Endothelial cell of umbilical vein (primary cell): ENCODE measurements at regions not wholly inside any gene's neighbourhood (a gene's known extent, or its start where the extent isn't known, plus 50 kb on each side); places are given as distances from the start of the nearest gene placed in this dataset.

Experiments used
- BruUV-seq: library from RNA; stranded (reverse); fragments of 400-500 nt; replicated peaks from 2 replicates; lab custom pipeline; 2021; lab: Mats Ljungman, UMichigan
- CTCF ChIA-PET: fragments of 300-600, 350-600 bp; sonication (Branson Sonifier 250); formaldehyde crosslinking; loops from one replicate; lab custom pipeline; 2021; ENCODE audit warnings: antibody characterized with exemption, inconsistent platforms; lab: Charles Lee
- POLR2A ChIA-PET: fragments of 300-600, 350-600 bp; sonication (Branson Sonifier 250); formaldehyde crosslinking; loops from one replicate; lab custom pipeline; 2021; ENCODE audit warnings: antibody characterized with exemption, inconsistent platforms; lab: Charles Lee
- DNase-seq: peaks from one replicate; pipeline ENCODE4 v3.0.0-alpha.2; 2011; ENCODE audit warnings: low read depth, low spot score
- FAIRE-seq: peaks from 2 replicates; lab custom pipeline; 2011; peaks lifted over from hg19 to GRCh38; lab: Jason Lieb, UNC
- H2AFZ ChIP-seq: 2 replicates; pipeline ENCODE4 v1.6.0; 2012; ENCODE audit warnings: low read depth, low read length, control low read depth, inconsistent platforms
- H3K27ac ChIP-seq: 2 replicates; pipeline ENCODE4 v1.5.1; 2011; ENCODE audit warnings: low read depth, mild to moderate bottlenecking, control low read depth, low read length, moderate library complexity; ENCODE audit not compliant: insufficient read depth
- H3K27me3 ChIP-seq, 2 experiments: 2 replicates each; pipeline versions ENCODE4 v1.6.0 to v1.6.1; 2011; ENCODE audit warnings: low read length in 2 of 2, mixed read lengths in 1 of 2; ENCODE audit not compliant: control insufficient read depth in 2 of 2, insufficient read depth in 2 of 2
- H3K36me3 ChIP-seq, 2 experiments: 2 replicates in 1 of 2; 3 replicates in 1 of 2; pipeline ENCODE4 v1.5.1; 2011; ENCODE audit warnings: low read length in 2 of 2, mild to moderate bottlenecking in 1 of 2, moderate library complexity in 1 of 2; ENCODE audit not compliant: control insufficient read depth in 2 of 2, insufficient read depth in 2 of 2; ENCODE audit errors: extremely low read depth in 1 of 2
- H3K4me1 ChIP-seq: 3 replicates; pipeline ENCODE4 v1.5.1; 2011; ENCODE audit warnings: mild to moderate bottlenecking, low read length; ENCODE audit not compliant: control insufficient read depth, insufficient read depth; ENCODE audit errors: extremely low read depth
- H3K4me2 ChIP-seq: 2 replicates; pipeline ENCODE4 v1.6.1; 2011; ENCODE audit warnings: low read length, control low read depth, mixed read lengths; ENCODE audit not compliant: insufficient read depth
- H3K4me3 ChIP-seq, 3 experiments: fragments of 200-600 bp in 1 of 3; sonication (generic), shearing (Covaris generic) in 1 of 3; replicated peaks in 1 of 3; 2 replicates each; pipeline ENCODE4 v1.5.1; 2011 to 2016; ENCODE audit warnings: control low read depth in 3 of 3, low read length in 3 of 3, mild to moderate bottlenecking in 2 of 3, inconsistent platforms in 1 of 3, low read depth in 1 of 3, moderate library complexity in 1 of 3; ENCODE audit not compliant: insufficient read depth in 1 of 3
- H3K79me2 ChIP-seq: 2 replicates; pipeline ENCODE4 v1.6.0; 2012; ENCODE audit warnings: low read length, inconsistent platforms; ENCODE audit not compliant: control insufficient read depth, insufficient read depth
- H3K9ac ChIP-seq: replicated peaks from 2 replicates; pipeline ENCODE3; 2011; ENCODE audit warnings: low read length, control low read depth; ENCODE audit not compliant: insufficient read depth; ENCODE audit errors: extremely low read depth
- H3K9me1 ChIP-seq: replicated peaks from 3 replicates; pipeline ENCODE4 v1.6.0; 2011; ENCODE audit warnings: mild to moderate bottlenecking, low read length; ENCODE audit not compliant: control insufficient read depth, insufficient read depth; ENCODE audit errors: extremely low read depth
- H3K9me3 ChIP-seq: replicated peaks from 2 replicates; pipeline ENCODE4 v1.5.1; 2012; ENCODE audit warnings: low read length, inconsistent platforms; ENCODE audit not compliant: control insufficient read depth, insufficient read depth
- H4K20me1 ChIP-seq: replicated peaks from 2 replicates; pipeline ENCODE3; 2011; ENCODE audit warnings: mild to moderate bottlenecking, low read length; ENCODE audit not compliant: control insufficient read depth, insufficient read depth; ENCODE audit errors: extremely low read depth
- EZH2 ChIP-seq: IDR thresholded peaks from 2 replicates; pipeline ENCODE4 v1.6.1; 2012; ENCODE audit warnings: borderline replicate concordance, low read depth, mild to moderate bottlenecking, moderate library complexity, low read length, inconsistent platforms; ENCODE audit not compliant: severe bottlenecking
- FOS ChIP-seq: IDR thresholded peaks from 2 replicates; pipeline ENCODE4 v1.6.1; 2011; ENCODE audit warnings: mild to moderate bottlenecking, low read length, moderate library complexity, borderline replicate concordance; ENCODE audit not compliant: insufficient read depth
- GATA2 ChIP-seq: IDR thresholded peaks from 2 replicates; pipeline ENCODE4 v1.7.0; 2011; ENCODE audit warnings: low read depth, mild to moderate bottlenecking, moderate library complexity, mixed read lengths, low read length; ENCODE audit not compliant: insufficient read length, insufficient read depth
- JUN ChIP-seq: IDR thresholded peaks from 2 replicates; pipeline ENCODE4 v1.6.1; 2011; ENCODE audit warnings: borderline replicate concordance, low read depth; ENCODE audit not compliant: insufficient read length, insufficient read depth
- MYC ChIP-seq: IDR thresholded peaks from one replicate; pipeline ENCODE4 v1.6.1; 2011; ENCODE audit warnings: mild to moderate bottlenecking, low read depth, low read length
- POLR2A ChIP-seq: IDR thresholded peaks from 2 replicates; pipeline ENCODE4 v1.6.1; 2012; ENCODE audit warnings: low read depth, mild to moderate bottlenecking, control low read depth, low read length
- POLR2AphosphoS5 ChIP-seq: IDR thresholded peaks from 2 replicates; pipeline ENCODE4 v1.6.1; 2012; ENCODE audit warnings: low read depth, mild to moderate bottlenecking, control low read depth, low read length, moderate library complexity; ENCODE audit not compliant: insufficient read depth
- dilution Hi-C: fragments of 300-500 bp; cut with MboI; formaldehyde crosslinking; loops from one replicate; pipeline ENCODE4 v1.15.0; 2019; ENCODE audit warnings: low sequenced_read_pairs; ENCODE audit not compliant: extremely low pct_ligation_motif_present
- intact Hi-C: fragments of 100-400 bp; cut with micrococcal nuclease; formaldehyde crosslinking; loops from one replicate; pipeline ENCODE4 v1.10.0; 2022
- TF ChIP-seq, protein P1 (sequence below), 2 donors: IDR thresholded peaks; 1 replicate in 1 of 2; 2 replicates in 1 of 2; pipeline ENCODE4 v1.5.1; 2011; ENCODE audit warnings: low read length in 2 of 2, mild to moderate bottlenecking in 2 of 2, moderate library complexity in 2 of 2, control low read depth in 1 of 2, inconsistent platforms in 1 of 2, low read depth in 1 of 2; ENCODE audit not compliant: insufficient read depth in 1 of 2; ENCODE audit errors: extremely low read depth in 1 of 2
- TF ChIP-seq, protein P2 (sequence below): IDR thresholded peaks from 2 replicates; pipeline ENCODE4 v1.6.1; 2011; ENCODE audit not compliant: insufficient read depth, insufficient read length

DNA sequence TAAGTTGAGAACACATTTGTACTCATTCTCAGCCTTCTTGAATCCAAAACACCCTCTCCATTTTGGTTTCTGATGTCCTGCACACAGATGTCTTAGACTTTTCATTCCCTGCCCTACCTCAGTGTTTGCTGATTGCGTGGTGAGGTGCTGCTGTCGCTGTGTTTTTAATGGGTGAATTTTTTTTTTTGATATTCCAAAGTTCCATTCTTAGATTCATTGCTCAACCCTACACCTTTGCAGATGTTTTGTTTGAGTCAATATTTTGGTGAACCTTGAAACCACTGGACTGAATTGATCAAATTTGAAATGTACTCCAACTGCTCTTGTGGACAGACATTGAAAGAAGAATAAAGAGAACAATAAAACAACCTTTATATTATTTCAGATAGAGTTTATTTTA is 130.4 kb upstream of the DSEL start:
- no peaks in the 10 kb centered on the region for H4K20me1 ChIP-seq
- H3K79me2 ChIP-seq = no peaks in the 10 kb centered on the region
- H3K27ac ChIP-seq = no peak overlapping the region
- TF ChIP-seq EZH2 (no peak), GATA2 (no peak), MYC (no peak), POLR2A (no peak), JUN (no peak), POLR2AphosphoS5 (no peak), FOS (no peak)
- TF ChIP-seq, protein P1, sequence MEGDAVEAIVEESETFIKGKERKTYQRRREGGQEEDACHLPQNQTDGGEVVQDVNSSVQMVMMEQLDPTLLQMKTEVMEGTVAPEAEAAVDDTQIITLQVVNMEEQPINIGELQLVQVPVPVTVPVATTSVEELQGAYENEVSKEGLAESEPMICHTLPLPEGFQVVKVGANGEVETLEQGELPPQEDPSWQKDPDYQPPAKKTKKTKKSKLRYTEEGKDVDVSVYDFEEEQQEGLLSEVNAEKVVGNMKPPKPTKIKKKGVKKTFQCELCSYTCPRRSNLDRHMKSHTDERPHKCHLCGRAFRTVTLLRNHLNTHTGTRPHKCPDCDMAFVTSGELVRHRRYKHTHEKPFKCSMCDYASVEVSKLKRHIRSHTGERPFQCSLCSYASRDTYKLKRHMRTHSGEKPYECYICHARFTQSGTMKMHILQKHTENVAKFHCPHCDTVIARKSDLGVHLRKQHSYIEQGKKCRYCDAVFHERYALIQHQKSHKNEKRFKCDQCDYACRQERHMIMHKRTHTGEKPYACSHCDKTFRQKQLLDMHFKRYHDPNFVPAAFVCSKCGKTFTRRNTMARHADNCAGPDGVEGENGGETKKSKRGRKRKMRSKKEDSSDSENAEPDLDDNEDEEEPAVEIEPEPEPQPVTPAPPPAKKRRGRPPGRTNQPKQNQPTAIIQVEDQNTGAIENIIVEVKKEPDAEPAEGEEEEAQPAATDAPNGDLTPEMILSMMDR (IDR thresholded peaks at IDR 0.05; ENCODE audit: extremely low read depth in 1 of 2, insufficient read depth in 1 of 2, low read depth in 1 of 2, low read length in 2 of 2) = no peak
- TF ChIP-seq, protein P2, sequence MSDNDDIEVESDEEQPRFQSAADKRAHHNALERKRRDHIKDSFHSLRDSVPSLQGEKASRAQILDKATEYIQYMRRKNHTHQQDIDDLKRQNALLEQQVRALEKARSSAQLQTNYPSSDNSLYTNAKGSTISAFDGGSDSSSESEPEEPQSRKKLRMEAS = no peak
- no peak overlapping the region for H3K4me3 ChIP-seq
- intact Hi-C loops (no loop called here), dilution Hi-C loops (no loop called here)
- DNase-seq (no peak), FAIRE-seq (no peak)
- BruUV-seq = no TSS peak
- H3K4me2 ChIP-seq = no peak overlapping the region
- no peaks in the 10 kb centered on the region for H3K36me3 ChIP-seq
- H3K9me1 ChIP-seq = no peaks in the 10 kb centered on the region
- no peaks in the 10 kb centered on the region for H3K4me1 ChIP-seq
- H3K9ac ChIP-seq = no peak overlapping the region
- H3K27me3 ChIP-seq = no peaks in the 10 kb centered on the region
- ChIA-PET CTCF (no interaction called here), POLR2A (no interaction called here)
- no peaks in the 10 kb centered on the region for H3K9me3 ChIP-seq
- no peak overlapping the region for H2AFZ ChIP-seq
